Uterus (tissue), 3 donors: ENCODE measurements at regions not wholly inside any gene's neighbourhood (a gene's known extent, or its start where the extent isn't known, plus 50 kb on each side); places are given as distances from the start of the nearest gene placed in this dataset.

Experiments
- DNase-seq, 2 donors: peaks; one replicate each; pipeline ENCODE4 v3.0.0-alpha.2; 2019 to 2020
- H3K27ac ChIP-seq, 2 donors: fragments of 200-600 bp; sonication (generic); 1 replicate in 1 of 2; 2 replicates in 1 of 2; pipeline ENCODE4 v1.5.1; 2016 to 2018
- H3K27me3 ChIP-seq, 2 donors: fragments of 200-600 bp; sonication (generic); one replicate each; pipeline ENCODE4 v1.5.1; 2018 to 2019; ENCODE audit warnings: control low read depth in 1 of 2
- H3K36me3 ChIP-seq, 2 donors: fragments of 200-600 bp; sonication (generic); one replicate each; pipeline ENCODE4 v1.5.1; 2019; ENCODE audit warnings: control low read depth in 1 of 2
- H3K4me1 ChIP-seq, 2 donors: fragments of 200-600 bp; sonication (generic); one replicate each; pipeline ENCODE4 v1.5.1; 2018 to 2019; ENCODE audit warnings: control low read depth in 1 of 2
- H3K4me3 ChIP-seq, 2 donors: fragments of 200-600 bp; sonication (generic); 1 replicate in 1 of 2; 2 replicates in 1 of 2; pipeline ENCODE4 v1.5.1; 2018 to 2019; ENCODE audit warnings: mild to moderate bottlenecking in 1 of 2
- H3K9me3 ChIP-seq, 2 donors: fragments of 200-600 bp; sonication (generic); one replicate each; pipeline ENCODE4 v1.5.1; 2019; ENCODE audit warnings: control low read depth in 1 of 2
- CTCF ChIP-seq, 4 experiments: fragments of 200-600 bp in 2 of 4; fragments of 450-650 bp in 2 of 4; sonication (generic) in 2 of 4; IDR thresholded peaks; one replicate each; pipeline ENCODE4 v1.5.1; 2016 to 2019; ENCODE audit warnings: antibody characterized with exemption in 4 of 4, mild to moderate bottlenecking in 2 of 4, moderate library complexity in 1 of 4
- POLR2A ChIP-seq, 2 donors: fragments of 450-650 bp; IDR thresholded peaks; one replicate each; pipeline ENCODE4 v1.6.1; 2016; ENCODE audit warnings: antibody characterized with exemption in 2 of 2, mild to moderate bottlenecking in 1 of 2, moderate library complexity in 1 of 2
- intact Hi-C: fragments of 100-400 bp; cut with DNase I; formaldehyde crosslinking; loops from one replicate; pipeline ENCODE4 v1.15.1; 2023; ENCODE audit warnings: low total_unique reads
- donor health status: DM: yes; HTN: yes; CAD: no.

- no peak overlapping the region for H3K27ac ChIP-seq
- intact Hi-C loops: no loop called here
- no peaks in the 10 kb centered on the region for H3K27me3 ChIP-seq
- no peaks in the 10 kb centered on the region for H3K9me3 ChIP-seq
- H3K4me1 ChIP-seq: no peaks in the 10 kb centered on the region
- H3K4me3 ChIP-seq: no peak overlapping the region
- DNase-seq: no peak
- no peak for TF ChIP-seq POLR2A (IDR thresholded peaks at IDR 0.05)
- no peak for TF ChIP-seq CTCF (IDR thresholded peaks at IDR 0.05)
- H3K36me3 ChIP-seq: no peaks in the 10 kb centered on the region
These were observed 88.2 kb downstream of the TMA16 start for GRCh38 chr4:163582703-163583102.

DNA sequence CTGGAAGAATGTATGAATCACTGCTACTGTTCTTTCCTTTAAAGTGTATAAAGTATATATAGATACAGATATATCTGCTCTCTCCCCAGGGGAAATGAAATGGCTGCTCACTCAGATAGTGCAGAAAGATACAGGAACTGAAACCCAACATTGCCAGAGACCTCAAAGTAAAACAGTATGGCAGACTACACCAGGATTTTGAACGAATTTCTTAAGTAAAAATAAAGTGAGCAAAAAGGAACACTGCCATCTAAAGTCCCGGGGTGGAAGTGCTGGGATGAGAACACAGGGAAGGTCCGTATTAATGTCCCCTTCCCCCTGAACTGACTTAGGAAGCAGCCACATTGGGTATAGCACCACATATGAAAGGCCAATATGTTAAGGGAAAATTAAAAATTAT is 93.4 kb downstream of the TMA16 start:
- H3K9me3 ChIP-seq: no peaks in the 10 kb centered on the region
- no peaks in the 10 kb centered on the region for H3K36me3 ChIP-seq
- no peak for TF ChIP-seq CTCF (IDR thresholded peaks at IDR 0.05)
- TF ChIP-seq POLR2A (IDR thresholded peaks at IDR 0.05): no peak
- no peaks in the 10 kb centered on the region for H3K4me1 ChIP-seq
- H3K27me3 ChIP-seq: no peaks in the 10 kb centered on the region
- H3K27ac ChIP-seq: no peak overlapping the region
- DNase-seq: no peak
- intact Hi-C loops: no loop called here
- no peak overlapping the region for H3K4me3 ChIP-seq

DNA sequence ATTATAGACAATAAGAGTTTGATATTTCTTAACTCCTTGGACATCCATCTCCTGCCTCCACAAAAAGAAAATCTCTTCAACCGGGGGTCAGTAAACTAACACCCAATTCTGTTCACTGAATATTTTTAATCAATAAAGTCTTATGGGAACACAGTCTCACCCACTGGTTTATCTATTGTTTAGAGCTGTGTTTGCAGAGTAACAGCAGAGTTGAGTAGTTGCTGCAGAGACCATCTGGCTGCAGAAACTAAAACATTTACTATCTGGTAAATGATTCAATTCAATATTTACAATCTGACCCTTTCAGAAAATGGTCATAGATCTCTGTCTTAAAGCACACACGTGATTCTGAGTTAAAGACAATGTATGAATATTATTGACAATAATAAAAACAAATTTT is 94.0 kb downstream of the TMA16 start:
- H3K9me3 ChIP-seq: no peaks in the 10 kb centered on the region
- intact Hi-C loops: no loop called here
- no peaks in the 10 kb centered on the region for H3K4me1 ChIP-seq
- no peaks in the 10 kb centered on the region for H3K36me3 ChIP-seq
- no peak for DNase-seq
- no peak overlapping the region for H3K4me3 ChIP-seq
- no peak overlapping the region for H3K27ac ChIP-seq
- no peaks in the 10 kb centered on the region for H3K27me3 ChIP-seq
- TF ChIP-seq CTCF (IDR thresholded peaks at IDR 0.05): no peak
- TF ChIP-seq POLR2A (IDR thresholded peaks at IDR 0.05): no peak

DNA sequence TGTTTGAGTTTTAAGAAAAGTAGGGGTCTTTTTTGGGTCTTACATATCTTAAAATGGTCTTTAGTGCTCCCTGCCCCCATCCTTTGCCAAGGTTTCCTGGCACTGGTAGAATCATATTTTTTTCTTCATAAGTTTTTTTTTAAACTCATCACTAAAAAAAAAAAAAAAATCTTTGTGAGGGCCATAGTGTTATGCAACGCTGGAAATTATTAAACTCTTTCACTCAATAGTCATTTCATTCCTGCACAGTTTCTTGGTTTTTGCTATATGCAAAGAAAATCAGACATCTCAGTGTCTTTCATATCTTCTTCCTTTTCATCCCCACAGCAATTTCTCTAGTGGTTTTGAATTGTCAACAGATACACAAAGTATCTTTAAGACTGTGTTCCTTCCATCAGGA is 95.6 kb downstream of the TMA16 start:
- Histone ChIP-seq H3K4me3 (no peak overlapping the region), H3K9me3 (no peaks in the 10 kb centered on the region), H3K27ac (no peak overlapping the region), H3K27me3 (no peaks in the 10 kb centered on the region), H3K36me3 (no peaks in the 10 kb centered on the region), H3K4me1 (no peaks in the 10 kb centered on the region)
- DNase-seq: no peak
- TF ChIP-seq POLR2A (IDR thresholded peaks at IDR 0.05) (no peak), CTCF (IDR thresholded peaks at IDR 0.05) (no peak)
- intact Hi-C loops: no loop called here

DNA sequence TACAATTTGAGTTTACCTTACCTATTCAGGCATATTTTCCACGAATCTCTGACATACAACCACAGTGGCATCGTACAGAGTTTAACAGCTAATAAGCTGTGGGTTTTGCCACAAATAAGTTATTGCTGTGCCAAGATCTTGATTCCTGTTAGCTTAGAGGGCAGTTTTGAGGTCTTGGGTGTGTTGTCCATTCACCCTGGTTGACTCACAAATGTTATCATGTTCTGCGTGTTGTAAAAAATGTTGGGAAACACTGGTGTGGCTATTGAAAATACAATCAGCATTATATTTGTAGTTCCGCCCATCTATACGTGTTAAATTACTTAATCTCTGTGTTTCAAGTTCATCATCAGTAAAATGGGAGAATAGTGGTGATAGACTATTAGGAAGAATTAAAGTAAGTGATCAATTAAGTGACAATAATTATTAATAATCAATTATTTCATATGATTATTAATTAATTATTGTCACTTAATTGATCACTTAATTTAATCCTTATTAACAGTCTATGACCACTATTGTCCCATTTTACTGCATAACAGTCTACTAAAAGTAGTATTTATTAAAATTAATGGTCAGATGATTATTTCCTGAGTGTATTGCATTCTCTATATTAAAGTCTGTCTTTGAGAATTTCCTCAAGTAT is 96.3 kb downstream of the TMA16 start:
- TF ChIP-seq CTCF (IDR thresholded peaks at IDR 0.05) (no peak), POLR2A (IDR thresholded peaks at IDR 0.05) (no peak)
- Histone ChIP-seq H3K4me3 (no peak overlapping the region), H3K36me3 (no peaks in the 10 kb centered on the region), H3K9me3 (no peaks in the 10 kb centered on the region), H3K4me1 (no peaks in the 10 kb centered on the region), H3K27me3 (no peaks in the 10 kb centered on the region), H3K27ac (no peak overlapping the region)
- intact Hi-C loops: no loop called here
- DNase-seq: no peak
